GM19395 (cell line): ENCODE measurements at regions not wholly inside any gene's neighbourhood (a gene's known extent, or its start where the extent isn't known, plus 50 kb on each side); places are given as distances from the start of the nearest gene placed in this dataset.
"Not testable (repeated sequence)": the region's sequence is repeated elsewhere in the genome, so short reads cannot be mapped to it uniquely, and the experiment has no call there.

Source experiments
- ATAC-seq: cut with Tn5 transposase; IDR thresholded peaks from one replicate; pipeline ENCODE4 v1.9.1; 2021; ENCODE audit warnings: mild to moderate bottlenecking, moderate library complexity; ENCODE audit not compliant: unreplicated experiment

DNA sequence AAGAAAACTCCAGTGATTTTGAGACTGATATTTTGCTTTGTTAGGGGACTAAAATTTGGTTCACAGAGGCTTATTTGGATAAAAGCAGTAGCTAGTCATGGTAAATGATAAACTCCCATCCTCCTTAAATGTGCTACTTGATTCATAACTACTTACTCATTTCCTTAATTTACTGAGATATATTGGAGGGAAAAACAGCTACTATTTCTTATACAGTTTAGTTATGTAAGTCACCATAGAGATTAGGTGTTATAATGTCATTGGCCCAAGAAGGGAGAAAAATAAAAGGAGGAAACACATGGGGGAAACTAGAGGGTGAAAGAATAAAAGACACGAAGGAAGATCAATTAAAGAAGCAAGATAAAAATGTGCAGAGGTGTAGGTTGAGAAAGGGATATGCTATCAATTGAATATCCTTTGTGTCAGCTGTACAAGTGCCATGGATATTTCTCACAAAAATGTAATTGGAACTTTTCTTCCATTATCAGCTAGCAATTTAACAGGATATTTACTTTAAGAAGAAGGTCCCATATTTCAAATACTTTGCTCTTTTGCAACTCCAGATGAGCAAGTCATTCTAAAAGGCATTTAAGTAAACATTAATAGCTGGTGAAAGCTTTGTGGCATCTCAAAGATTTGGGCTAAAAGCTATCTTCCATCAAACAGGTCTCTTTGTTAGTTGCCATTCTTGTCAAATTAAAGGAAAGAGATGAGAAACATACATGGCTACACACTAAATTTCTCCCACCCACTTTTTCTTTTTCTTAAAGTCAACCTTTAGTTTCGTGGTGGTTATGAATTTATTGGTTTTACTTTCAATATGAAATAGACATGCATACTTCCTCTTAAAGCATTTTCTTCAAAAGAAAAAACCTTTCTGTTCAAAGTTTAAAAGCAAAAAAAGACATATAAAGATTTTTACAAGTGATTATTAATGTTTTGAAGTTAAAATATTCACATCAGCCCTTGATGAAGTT, 439.5 kb downstream of the CCER1 start:
- peak; percentile 99 for ATAC-seq

DNA sequence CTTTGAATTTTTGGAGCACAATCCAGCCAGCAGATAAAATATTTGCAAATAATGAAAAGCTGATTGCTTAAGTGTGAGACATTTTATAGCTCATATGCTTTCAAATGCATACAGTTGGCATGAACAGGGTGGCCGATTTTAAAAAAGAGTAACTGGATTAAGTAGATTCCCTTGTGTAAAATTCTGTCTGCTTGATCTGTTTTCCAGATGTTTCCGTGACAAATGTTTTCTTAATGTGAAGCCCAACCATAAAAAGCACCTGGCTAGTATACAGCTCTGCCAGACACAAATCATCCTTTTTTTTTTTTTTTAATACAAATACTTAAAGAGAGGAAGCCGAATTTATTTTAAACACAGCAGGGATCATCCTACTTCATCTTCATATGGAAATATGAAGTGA, 440.7 kb downstream of the CCER1 start:
- no peak for ATAC-seq

DNA sequence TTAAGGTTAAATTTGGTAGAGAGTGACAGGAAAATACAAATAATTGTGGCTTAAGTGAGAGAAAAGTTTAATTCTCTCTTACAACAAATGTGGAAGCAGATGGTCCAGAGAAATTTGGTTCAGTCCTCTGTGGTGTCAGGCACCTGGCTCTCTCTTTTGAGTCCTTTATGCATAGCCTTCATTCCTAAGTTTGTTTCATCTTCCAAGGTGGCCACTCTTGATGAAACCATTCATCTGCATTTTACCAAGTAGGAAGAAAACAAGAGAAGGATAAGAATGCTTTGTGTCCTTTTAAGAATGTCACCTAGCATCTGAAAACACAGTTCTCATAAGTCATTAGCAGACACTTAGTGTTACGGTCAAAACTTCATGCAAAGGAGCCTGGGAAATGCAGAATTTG, 442.5 kb downstream of the CCER1 start:
- no peak for ATAC-seq

DNA sequence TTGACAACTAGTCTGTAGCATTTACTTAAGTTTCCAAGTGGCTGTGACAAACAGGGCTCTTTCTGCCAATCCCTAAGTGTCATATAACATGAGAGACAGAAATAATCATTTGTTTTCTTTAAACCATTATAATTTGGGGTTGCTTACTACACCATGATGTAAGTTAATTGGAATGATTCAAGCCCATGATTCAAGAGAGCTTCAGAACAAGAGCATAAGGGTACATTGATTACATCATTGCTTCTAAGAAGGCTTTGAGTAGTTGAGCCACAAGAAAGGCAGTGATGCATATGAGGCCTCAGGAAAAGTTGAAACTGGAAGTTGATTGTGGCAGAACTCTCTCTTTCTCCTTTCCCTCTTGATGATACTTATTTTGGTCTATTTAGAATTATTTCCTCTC, 444.0 kb downstream of the CCER1 start:
- ATAC-seq, result no peak

DNA sequence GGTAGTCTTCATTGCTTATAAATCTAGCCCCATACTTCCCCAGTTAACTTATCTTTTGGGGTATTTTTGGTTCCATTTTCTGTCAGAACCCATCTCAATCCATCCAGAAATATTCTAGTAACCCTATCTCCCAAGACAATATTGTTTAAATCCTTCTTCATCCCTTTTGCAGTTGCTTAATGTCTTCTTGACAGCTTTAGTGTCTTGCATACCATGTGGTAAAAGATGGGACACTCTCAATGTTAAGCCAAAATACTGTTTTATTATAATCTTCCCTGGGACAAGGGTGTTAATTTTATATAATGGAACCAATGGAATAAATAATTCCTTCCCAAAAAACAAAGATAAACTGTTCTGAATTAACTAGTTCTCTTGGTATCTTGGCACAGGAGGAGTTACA, 450.2 kb downstream of the CCER1 start:
- no peak for ATAC-seq

DNA sequence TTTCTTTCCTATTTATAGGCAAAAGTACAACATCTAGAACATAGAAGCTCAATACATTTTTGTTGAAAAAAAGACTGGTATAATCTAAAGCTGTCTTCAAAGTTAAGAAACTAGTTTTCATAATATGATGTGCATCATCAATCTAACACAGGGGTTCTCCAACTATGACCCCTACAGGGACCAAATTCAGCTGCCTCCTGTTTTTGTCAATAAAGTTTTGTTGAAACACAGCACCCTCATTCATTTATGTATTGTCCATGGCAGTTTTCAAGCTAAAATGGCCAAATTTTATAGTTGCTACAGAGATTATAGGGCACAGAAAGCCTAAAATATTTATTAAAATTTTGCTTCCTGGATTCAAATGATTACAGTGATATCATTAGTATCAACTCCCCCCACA, 452.9 kb downstream of the CCER1 start:
- no peak for ATAC-seq

DNA sequence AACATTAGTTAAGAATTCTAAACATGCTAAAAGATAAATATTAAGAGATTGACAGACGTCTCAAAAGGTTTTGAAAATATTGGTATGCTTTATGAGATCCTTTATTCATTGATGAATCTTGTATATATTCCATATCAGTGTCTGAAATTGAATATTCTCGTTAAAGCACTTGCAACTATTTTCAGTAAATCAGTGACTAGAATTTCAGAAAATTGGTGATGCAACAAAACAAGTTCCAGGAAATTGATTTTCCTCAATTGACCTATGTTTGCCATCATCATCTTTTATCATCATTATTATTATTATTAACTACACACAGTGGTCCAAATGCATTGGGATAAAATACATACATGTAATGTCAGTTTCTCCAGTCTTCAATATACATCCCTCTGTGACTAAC, 453.6 kb downstream of the CCER1 start:
- ATAC-seq, result no peak

DNA sequence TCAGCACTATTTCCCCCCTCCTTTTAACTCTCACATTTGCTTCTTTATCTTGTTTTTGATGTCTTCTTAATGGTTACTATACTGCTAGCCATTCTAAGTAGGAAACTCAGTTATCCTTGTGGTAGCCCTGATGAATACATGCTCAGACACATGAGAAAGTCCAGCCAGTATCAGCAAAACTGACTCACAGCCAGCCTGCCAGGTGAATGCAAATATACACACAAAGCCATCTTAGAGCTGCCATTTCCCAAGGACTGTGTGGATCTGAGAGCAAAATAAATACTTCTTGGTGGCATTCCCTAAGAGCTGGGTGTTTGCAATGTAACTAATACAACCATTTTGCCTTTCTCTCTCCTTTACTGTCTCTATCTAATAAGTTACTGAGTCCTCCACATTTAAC, 455.2 kb downstream of the CCER1 start:
- no peak for ATAC-seq

DNA sequence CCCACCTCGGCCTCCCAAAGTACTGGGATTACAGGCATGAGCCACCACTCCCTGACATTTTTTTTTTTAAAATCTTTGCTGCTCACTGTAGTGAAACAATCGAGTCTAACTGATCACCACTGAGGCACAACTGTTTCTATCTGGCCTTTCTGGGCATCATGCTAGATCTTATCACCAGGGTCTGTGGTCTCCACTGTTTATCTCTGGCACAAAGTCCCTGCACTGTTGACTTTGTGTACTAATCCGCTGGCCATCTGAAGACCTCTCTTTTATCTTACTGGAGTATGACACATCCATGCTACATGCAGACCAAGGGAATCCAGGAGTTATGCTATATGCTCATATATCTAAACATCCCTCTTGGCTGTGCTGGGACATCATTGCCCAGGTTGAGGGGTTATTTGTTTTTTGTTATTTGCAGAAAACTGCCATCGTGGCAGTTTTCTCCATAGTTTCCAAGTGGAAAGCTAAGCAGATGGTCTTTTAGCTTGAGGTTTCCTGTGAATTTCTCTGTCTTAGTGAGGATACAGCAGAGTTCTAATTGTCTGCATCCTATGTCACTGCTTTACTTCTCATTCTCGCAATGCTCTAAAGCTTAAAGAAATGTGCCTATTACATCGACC, 456.9 kb downstream of the CCER1 start:
- no peak for ATAC-seq

DNA sequence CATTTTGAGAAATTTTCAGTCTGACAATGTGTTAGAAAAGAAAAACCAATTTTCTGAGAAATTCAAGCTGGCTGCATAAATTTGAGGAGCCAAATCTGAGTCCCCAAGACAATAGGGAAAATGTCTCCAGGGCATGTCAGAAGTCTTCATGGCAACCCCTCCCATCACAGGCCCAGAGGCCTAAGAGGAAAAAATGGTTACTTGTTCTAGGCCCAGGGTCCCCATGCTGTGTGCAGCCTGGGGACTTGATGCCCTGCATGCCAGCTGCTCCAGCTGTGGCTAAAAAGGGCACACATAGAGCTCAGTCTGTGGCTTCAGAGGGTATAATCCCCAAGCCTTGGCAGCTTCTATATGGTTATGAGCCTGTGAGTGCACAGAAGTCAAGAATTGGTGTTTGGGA, 464.6 kb downstream of the CCER1 start:
- no peak for ATAC-seq

DNA sequence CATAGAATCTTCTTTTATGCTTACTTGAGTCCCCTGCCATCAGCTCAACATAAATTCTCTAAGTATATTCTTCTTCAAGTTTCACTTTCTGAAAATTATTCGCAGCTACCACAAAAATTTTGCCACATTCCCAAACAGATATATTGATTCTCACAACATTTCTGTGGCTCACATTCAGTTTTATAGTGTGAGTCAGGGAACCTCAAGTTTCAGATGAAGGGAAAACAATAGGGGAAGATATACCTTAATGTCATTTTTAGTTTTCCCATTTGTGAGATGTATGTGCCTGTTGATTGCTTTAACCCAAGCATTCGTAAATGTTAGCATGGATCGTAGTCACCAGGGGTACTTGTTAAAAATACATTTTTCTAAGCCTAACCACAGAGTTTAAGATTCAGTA, 465.8 kb downstream of the CCER1 start:
- no peak for ATAC-seq

DNA sequence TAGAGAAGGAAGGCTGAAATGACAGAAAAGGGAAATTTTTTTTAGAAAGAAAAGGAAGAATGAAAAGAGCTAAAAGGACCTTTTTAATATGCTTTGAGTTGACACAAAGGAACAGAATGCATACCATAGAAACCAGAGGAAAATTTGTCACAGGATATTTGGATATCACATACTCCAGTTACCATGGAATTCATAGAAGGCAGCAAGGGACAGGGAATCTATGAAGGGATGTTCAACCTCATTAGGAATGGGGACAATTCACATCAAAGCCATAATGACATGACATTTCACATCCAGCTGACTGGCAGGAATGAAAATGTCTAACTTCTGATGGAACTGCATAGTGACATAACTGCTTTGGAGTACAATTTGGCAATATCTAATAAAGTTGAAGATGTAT, 469.4 kb downstream of the CCER1 start:
- no peak for ATAC-seq

DNA sequence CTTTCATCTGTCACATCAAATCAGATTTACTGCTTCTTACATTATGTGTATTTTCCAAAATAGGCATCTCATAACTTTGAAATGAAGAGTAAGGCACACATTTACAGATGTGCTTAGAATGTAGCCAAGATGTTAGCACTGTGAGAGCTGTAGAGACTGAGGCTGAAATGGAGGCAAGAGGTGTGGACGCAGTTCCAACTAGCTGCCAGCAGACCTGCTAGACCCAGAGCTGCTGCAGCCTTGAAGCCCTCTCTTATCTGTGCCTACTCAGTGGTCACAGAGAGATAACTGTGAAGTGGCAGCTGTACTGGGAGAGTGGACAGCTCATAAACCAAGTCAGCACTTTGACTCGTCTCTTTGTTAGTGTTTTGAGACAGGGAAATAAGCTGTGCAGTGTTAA, 470.9 kb downstream of the CCER1 start:
- no peak for ATAC-seq

DNA sequence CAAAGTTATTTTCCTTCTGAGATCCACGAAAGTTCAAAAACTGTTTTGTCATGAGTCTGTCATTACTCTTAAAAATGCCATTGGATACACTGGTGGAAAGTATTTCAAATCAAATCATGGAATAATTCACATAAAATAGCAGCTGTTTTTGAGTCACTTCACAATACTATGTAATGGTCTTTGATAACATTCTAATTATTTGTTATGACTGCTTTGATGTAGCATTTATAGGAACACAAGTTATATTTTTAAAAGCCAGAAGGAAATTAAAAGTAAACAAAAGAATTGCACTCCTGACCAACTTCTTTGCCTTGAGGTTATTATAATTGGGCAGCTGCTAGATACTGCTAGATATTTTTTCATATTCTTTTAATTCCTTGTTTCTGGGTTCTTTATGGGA, 473.2 kb downstream of the CCER1 start:
- ATAC-seq, result no peak

DNA sequence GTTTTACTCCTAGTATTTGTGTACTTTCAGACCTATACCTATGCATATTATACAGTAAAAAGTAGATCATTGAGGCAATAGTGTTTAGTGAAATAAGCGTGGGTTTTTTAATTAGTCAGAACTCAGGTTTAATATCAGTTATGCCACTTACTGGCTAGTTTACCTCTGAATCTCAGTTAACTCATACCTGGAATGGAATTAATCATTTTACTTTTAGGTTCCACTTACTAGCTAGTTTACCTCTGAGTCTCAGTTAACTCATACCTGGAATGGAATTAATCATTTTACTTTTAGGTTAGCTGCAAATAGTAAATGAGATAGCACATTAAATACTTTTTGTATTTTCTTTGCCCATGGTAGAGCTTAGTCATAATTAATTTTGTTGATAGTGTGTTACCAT, 475.7 kb downstream of the CCER1 start:
- ATAC-seq, result no peak

DNA sequence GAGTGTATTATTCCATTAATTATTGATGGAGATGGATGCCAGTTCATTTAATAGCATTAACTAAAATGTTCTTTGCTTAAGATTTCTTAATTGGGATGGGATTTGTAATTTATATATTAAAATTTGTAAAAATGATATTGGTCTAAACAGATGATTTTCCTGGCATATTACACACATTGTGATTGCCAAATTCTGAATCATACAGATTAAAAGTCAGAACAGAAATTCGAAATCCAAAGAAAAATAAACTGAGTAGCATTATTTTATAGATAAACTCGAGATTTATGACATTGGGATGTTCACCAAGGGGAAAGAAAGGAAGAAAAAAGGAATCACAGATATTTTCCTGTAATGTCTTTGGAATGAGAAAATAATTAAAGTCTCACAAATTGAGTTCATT, 481.1 kb downstream of the CCER1 start:
- no peak for ATAC-seq

DNA sequence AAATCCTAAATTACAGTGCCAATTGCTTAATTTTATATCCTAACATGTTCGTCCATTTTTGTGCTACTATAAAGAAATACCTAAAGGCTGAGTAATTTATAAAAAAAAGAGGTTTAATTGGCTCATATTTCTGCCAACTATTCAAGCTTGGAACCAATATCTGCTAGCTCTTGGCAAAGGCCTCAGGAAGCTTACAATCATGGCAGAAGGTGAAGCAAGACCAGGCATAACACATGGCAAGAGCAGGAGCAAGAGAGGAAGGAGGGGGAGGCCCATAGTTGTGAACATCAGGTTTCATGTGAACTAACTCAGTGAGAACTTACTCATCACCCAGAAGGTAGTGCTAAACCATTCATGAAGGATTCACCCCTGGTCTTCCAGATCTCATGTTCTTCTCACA, 494.3 kb downstream of the CCER1 start:
- ATAC-seq, result no peak

DNA sequence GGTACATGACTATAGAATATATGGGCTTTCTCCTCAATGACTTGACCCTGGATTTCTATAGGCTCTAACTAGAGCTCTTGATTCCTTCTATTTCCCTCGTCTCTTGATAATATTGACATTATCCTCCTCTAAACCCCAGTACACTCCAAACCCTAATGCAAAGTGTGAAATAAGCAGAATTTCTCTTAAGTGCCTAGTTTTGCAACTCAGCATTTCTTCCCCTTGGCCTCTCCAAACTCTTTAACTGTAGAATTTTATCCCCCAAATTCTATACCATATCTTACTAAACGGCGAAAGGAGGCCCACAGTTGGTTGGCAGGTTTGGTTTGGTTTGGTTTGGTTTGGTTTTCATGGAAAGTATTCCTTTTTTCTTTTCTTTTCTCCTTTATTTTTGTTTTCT, 498.7 kb downstream of the CCER1 start:
- ATAC-seq, result no peak

DNA sequence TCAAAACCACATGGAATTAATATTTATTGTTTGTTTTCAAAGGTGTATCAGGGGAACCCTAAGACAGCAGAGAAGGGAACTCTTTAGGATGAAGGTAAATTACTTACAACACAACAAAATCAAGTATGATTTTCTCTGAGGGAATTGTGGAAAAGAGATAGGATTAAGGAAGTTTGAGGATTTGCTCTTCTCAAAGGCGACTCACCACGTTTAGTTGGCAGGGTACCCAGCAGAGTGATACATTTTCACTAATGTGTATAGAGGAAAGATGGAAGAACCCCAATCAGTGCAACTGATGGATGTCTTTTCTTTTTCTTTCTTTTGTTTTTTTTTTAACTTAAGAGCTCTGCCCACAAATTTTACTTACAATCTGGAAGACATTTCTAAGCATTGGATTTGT, 499.2 kb downstream of the CCER1 start:
- ATAC-seq, result no peak

DNA sequence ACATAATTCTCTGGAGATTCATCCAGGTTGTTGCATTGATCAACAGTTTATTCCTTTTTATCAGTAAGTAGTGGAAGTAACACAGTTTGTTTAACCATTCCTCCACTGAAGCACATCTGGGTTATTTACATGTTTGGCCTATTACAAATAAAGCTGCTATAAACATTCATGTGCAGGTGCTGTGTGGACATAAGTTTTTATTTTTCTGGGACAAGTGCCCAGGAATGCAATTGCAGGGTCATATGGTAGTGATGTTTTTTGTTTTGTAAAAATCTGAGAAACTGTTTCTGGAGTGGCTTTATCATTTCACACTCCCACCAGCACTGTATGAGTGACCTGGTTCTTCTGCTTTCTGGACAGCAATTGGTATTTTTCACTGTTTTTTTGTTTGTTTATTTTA, 505.4 kb downstream of the CCER1 start:
- ATAC-seq, result no peak

DNA sequence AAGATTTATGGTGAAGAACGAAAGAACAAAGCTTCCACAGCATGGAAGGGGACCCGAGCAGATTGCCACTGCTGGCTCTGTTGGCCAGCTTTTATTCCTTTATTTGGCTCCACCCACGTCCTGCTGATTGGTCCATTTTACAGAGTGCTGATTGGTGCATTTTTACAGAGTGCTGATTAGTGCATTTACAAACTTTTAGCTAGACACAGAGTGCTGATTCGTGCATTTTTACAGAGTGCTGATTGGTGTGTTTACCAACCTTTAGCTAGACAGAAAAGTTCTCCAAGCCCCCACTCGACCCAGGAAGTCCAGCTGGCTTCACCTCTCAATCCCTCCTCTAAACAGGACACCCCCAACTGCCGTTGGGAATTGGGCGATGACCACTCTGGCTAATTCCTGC, 511.5 kb downstream of the CCER1 start:
- ATAC-seq, result not testable (repeated sequence)

DNA sequence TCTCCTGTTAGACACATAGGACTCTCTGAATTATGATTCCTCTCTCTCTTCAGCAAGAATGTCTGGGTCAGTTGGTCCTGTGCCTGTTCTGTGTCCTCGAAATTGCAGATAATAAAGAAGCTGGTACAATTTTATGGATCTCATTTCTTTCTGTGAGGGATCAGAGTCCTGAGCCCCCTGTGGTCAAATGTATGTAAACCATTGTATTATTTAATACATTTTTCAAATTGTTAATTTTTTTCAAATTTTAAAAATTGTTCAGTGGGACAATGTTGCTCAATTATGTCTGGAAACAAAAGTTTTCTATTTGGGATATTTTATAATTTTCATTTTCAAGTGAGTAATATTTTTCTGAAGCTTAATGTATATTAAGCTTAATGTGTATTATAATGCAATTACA, 513.5 kb downstream of the CCER1 start:
- no peak for ATAC-seq

DNA sequence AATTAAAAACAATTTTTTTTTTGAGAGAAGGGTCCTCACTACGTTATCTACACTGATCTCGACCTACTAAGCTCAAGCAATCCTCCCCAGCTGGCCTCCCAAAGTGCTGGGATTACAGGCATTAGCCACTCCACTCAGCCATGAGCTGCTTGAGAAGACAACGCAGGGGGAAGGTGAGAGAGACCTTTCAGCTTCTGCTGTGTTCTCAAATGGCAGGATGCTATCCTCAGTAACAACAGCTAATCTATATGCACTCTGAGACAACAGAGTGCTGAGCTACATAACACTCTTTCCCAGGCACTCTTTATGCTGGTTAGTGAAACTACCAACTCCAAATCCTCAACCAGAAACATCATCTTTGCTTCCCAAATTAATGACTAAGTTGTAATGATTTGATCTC, 526.1 kb downstream of the CCER1 start:
- ATAC-seq, result no peak
